ENCODE measurements at regions not wholly inside any gene's neighbourhood (a gene's known extent, or its start where the extent isn't known, plus 50 kb on each side); places are given as distances from the start of the nearest gene placed in this dataset.

DNA sequence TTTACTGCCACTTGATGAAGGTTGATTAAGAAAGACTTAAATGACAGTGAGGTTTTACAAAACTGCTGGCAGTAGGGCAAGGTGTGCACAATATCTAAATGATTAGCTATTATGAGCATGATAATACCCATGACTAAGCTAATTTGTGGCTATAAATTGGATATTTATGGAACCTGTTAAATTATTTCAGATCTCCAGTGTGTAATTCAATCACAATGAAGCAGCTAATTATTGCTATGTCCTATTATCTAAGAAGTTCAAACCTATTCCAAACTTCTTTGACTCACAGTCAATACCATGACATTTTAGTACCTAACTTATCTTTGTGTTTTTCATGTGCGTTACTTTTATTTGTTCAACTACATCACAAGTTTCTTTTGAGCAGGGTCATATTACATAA lies 253.8 kb upstream of the MMADHC start:
- H3K27me3 ChIP-seq (replicated peaks; ENCODE audit: control insufficient read depth, insufficient read depth, low read length), result no peaks in the 10 kb centered on the region
- no peak for TF ChIP-seq CTCF (IDR thresholded peaks at IDR 0.05; ENCODE audit: insufficient read depth, low read length, poor library complexity, severe bottlenecking)
- H3K4me3 ChIP-seq (replicated peaks; ENCODE audit: low read depth, low read length), result no peak overlapping the region
- H3K36me3 ChIP-seq (ENCODE audit: control insufficient read depth, insufficient read depth, low read length), result no peaks in the 10 kb centered on the region
- no peak for DNase-seq (ENCODE audit: extremely low read depth, insufficient read length)

DNA sequence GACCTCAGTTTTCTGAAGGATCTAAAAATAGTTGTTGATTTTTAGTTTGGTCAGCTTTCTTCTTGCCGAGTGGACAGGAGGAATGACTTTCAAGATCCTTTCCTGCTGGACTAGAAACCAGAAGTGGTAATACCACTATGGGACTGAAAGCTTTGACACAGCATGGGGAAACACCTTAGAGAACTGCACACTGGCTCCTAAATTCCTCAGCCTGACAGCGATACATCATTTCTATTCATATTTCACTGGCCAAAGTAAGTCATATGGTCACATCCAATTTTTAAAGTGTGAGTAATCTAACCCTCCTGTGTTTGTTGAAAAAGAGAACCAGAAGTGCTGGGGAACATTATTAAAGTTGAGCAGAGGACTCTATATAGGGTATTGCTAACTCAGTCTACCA lies 244.7 kb upstream of the MMADHC start:
- Histone ChIP-seq H3K4me3 (replicated peaks; ENCODE audit: low read depth, low read length) (no peak overlapping the region), H3K27me3 (replicated peaks; ENCODE audit: control insufficient read depth, insufficient read depth, low read length) (no peaks in the 10 kb centered on the region; the same call in 1 of the 2 replicates), H3K36me3 (ENCODE audit: control insufficient read depth, insufficient read depth, low read length) (no peaks in the 10 kb centered on the region)
- no peak for TF ChIP-seq CTCF (IDR thresholded peaks at IDR 0.05; ENCODE audit: insufficient read depth, low read length, poor library complexity, severe bottlenecking)
- DNase-seq (ENCODE audit: extremely low read depth, insufficient read length), result no peak

DNA sequence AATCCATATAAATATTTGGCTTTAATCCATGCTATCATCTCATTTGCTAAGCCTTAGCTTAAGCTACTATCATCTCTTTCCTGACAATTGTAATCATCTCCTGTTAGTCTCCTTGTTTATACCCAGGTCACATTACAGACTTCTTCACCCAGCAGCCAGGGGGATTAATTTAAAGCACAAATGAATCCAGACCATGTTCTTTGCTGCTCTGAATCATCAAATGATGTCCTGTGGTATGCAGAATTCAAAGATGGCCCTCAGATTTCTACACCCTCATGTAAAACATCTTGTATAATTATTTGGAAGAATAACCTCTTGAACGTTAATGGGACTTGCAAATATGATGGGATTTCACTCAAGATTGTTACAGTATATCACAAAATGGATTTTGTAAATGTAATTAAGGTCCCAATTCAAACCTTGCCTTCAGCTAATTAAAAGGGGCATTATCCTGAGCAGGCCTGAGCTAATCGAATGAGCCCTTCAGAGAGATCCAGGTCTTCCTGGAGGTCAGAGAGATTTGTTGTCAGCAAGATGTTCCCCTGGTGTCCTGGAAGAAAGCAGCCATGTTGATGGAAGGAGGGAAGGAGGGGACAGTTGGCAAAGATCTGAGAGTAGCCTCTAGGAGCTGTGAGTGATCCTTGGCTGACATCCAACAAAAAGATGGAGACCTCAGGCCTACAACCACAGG lies 241.1 kb upstream of the MMADHC start:
- Histone ChIP-seq H3K36me3 (ENCODE audit: control insufficient read depth, insufficient read depth, low read length) (no peaks in the 10 kb centered on the region), H3K4me3 (replicated peaks; ENCODE audit: low read depth, low read length) (no peak overlapping the region), H3K27me3 (replicated peaks; ENCODE audit: control insufficient read depth, insufficient read depth, low read length) (no peaks in the 10 kb centered on the region; the same call in 1 of the 2 replicates)
- no peak for DNase-seq (ENCODE audit: extremely low read depth, insufficient read length)
- TF ChIP-seq CTCF (IDR thresholded peaks at IDR 0.05; ENCODE audit: insufficient read depth, low read length, poor library complexity, severe bottlenecking), result no peak

- no peak for DNase-seq (ENCODE audit: extremely low read depth, insufficient read length)
Observed at GRCh38 chr2:149827585-149828126, 240.1 kb upstream of the MMADHC start.

DNA sequence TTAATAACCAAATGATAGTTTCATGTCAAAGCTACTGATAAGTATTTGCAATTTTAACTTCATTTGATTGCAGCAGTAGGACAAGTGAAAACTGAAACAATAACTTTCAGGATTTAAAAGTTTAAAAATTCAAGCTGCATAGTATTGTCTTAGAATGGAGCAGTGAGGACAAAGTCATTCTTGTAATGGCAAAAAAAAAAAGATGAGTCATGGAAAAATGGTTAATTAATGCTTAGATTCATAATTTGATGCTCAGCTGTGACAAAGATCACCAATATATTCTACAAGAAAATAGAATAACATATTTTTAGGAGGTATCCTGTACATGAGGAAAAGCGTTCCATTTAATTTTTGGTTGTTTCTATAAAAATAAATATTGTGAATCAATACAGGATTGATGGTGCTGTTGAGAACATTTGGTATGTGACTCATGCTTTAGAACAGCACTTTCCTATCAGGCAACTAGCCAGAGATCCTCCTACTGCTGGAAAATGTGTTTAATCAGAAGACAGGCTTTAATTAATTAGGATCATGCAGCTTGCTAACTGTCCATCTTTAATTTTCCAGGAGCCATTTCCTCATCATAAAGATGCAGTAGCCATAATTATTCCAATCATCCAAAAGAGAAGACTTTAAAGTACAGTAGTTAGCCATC lies 239.0 kb upstream of the MMADHC start:
- Histone ChIP-seq H3K27me3 (replicated peaks; ENCODE audit: control insufficient read depth, insufficient read depth, low read length) (no peaks in the 10 kb centered on the region; the same call in 1 of the 2 replicates), H3K36me3 (ENCODE audit: control insufficient read depth, insufficient read depth, low read length) (no peaks in the 10 kb centered on the region), H3K4me3 (replicated peaks; ENCODE audit: low read depth, low read length) (no peak overlapping the region)
- TF ChIP-seq CTCF (IDR thresholded peaks at IDR 0.05; ENCODE audit: insufficient read depth, low read length, poor library complexity, severe bottlenecking), result no peak
- no peak for DNase-seq (ENCODE audit: extremely low read depth, insufficient read length)

More at GRCh38 chr2:149827585-149828126, 240.1 kb upstream of the MMADHC start:
- Histone ChIP-seq H3K4me3 (replicated peaks; ENCODE audit: low read depth, low read length) (no peak overlapping the region), H3K27me3 (replicated peaks; ENCODE audit: control insufficient read depth, insufficient read depth, low read length) (no peaks in the 10 kb centered on the region; the same call in 1 of the 2 replicates), H3K36me3 (ENCODE audit: control insufficient read depth, insufficient read depth, low read length) (no peaks in the 10 kb centered on the region)
- no peak for TF ChIP-seq CTCF (IDR thresholded peaks at IDR 0.05; ENCODE audit: insufficient read depth, low read length, poor library complexity, severe bottlenecking)
